Neural crest cell (in vitro differentiated cells): ENCODE measurements at regions not wholly inside any gene's neighbourhood (a gene's known extent, or its start where the extent isn't known, plus 50 kb on each side); places are given as distances from the start of the nearest gene placed in this dataset.

Experiments used
- DNase-seq: peaks from one replicate; pipeline ENCODE4 v3.0.0; 2021; ENCODE audit warnings: low read depth, mixed read lengths, low spot score
- H3K27ac Mint-ChIP-seq: one replicate; pipeline ENCODE4 v1.8.0; 2021; ENCODE audit warnings: mild to moderate bottlenecking, mixed read lengths; ENCODE audit not compliant: unreplicated experiment
- H3K27me3 Mint-ChIP-seq: 2 replicates; pipeline ENCODE4 v1.8.0; 2021; ENCODE audit warnings: low read depth, mild to moderate bottlenecking, mixed read lengths
- H3K36me3 Mint-ChIP-seq: 2 replicates; pipeline ENCODE4 v1.8.0; 2021; ENCODE audit warnings: low read depth, mild to moderate bottlenecking, mixed read lengths
- H3K4me1 Mint-ChIP-seq: 2 replicates; pipeline ENCODE4 v1.8.0; 2021; ENCODE audit warnings: mixed read lengths
- H3K4me3 Mint-ChIP-seq: one replicate; pipeline ENCODE4 v1.8.0; 2021; ENCODE audit warnings: mild to moderate bottlenecking, mixed read lengths
- H3K9me3 Mint-ChIP-seq: 2 replicates; pipeline ENCODE4 v1.8.0; 2021; ENCODE audit warnings: mixed read lengths
- CTCF ChIP-seq: fragments of 200-600 bp; sonication (generic); conservative IDR thresholded peaks from 2 replicates; pipeline ENCODE4 v1.5.0; 2021; ENCODE audit warnings: antibody characterized with exemption, mild to moderate bottlenecking

- no peak overlapping the region for H3K4me3 Mint-ChIP-seq
- H3K9me3 Mint-ChIP-seq = no peaks in the 10 kb centered on the region
- DNase-seq = no peak
- no peak for TF ChIP-seq CTCF
- no peaks in the 10 kb centered on the region for H3K4me1 Mint-ChIP-seq
- H3K27me3 Mint-ChIP-seq = peaks cover 10% of the 10 kb centered on the region
- no peak overlapping the region for H3K27ac Mint-ChIP-seq
- no peaks in the 10 kb centered on the region for H3K36me3 Mint-ChIP-seq
These were observed 105.7 kb upstream of the HAND1 start for GRCh38 chr5:154583671-154584177.

- Mint-ChIP-seq H3K9me3 (no peaks in the 10 kb centered on the region), H3K27ac (no peak overlapping the region), H3K4me3 (no peak overlapping the region), H3K4me1 (no peaks in the 10 kb centered on the region), H3K27me3 (peaks cover 19% of the 10 kb centered on the region), H3K36me3 (no peaks in the 10 kb centered on the region)
- DNase-seq = no peak
- TF ChIP-seq CTCF = no peak
These were observed 102.4 kb upstream of the HAND1 start for GRCh38 chr5:154580422-154580821.

- H3K9me3 Mint-ChIP-seq = no peaks in the 10 kb centered on the region
- H3K27me3 Mint-ChIP-seq = peaks cover 18% of the 10 kb centered on the region
- no peak for TF ChIP-seq CTCF
- H3K36me3 Mint-ChIP-seq = no peaks in the 10 kb centered on the region
- DNase-seq = no peak
- no peak overlapping the region for H3K27ac Mint-ChIP-seq
- H3K4me3 Mint-ChIP-seq = no peak overlapping the region
- H3K4me1 Mint-ChIP-seq = no peaks in the 10 kb centered on the region
These were observed 99.4 kb upstream of the HAND1 start for GRCh38 chr5:154577416-154577815.

- no peak overlapping the region for H3K4me3 Mint-ChIP-seq
- H3K27me3 Mint-ChIP-seq = peaks cover 16% of the 10 kb centered on the region
- H3K27ac Mint-ChIP-seq = no peak overlapping the region
- H3K4me1 Mint-ChIP-seq = no peaks in the 10 kb centered on the region
- no peak for TF ChIP-seq CTCF
- no peaks in the 10 kb centered on the region for H3K9me3 Mint-ChIP-seq
- DNase-seq = no peak
- H3K36me3 Mint-ChIP-seq = no peaks in the 10 kb centered on the region
These were observed 98.4 kb upstream of the HAND1 start for GRCh38 chr5:154576429-154576806.

- no peak overlapping the region for H3K4me3 Mint-ChIP-seq
- DNase-seq = no peak
- H3K4me1 Mint-ChIP-seq = no peaks in the 10 kb centered on the region
- no peaks in the 10 kb centered on the region for H3K9me3 Mint-ChIP-seq
- no peaks in the 10 kb centered on the region for H3K36me3 Mint-ChIP-seq
- no peak for TF ChIP-seq CTCF
- peaks cover 16% of the 10 kb centered on the region for H3K27me3 Mint-ChIP-seq
- no peak overlapping the region for H3K27ac Mint-ChIP-seq
These were observed 97.8 kb upstream of the HAND1 start for GRCh38 chr5:154575546-154576428.
